H9 (cell line): ENCODE measurements at regions not wholly inside any gene's neighbourhood (a gene's known extent, or its start where the extent isn't known, plus 50 kb on each side); places are given as distances from the start of the nearest gene placed in this dataset.

Experiments used
- DNase-seq: peaks from one replicate; pipeline ENCODE4 v3.0.0-alpha.2; 2017
- H2AFZ ChIP-seq: one replicate; pipeline ENCODE4 v1.6.1; 2013; ENCODE audit warnings: mild to moderate bottlenecking, low read length, control low read depth, moderate library complexity
- H2AK5ac ChIP-seq: 2 replicates; pipeline ENCODE4 v1.6.1; 2013; ENCODE audit warnings: low read length, control low read depth, mixed read lengths; ENCODE audit not compliant: insufficient read length
- H2BK120ac ChIP-seq: one replicate; pipeline ENCODE4 v1.6.1; 2013; ENCODE audit warnings: low read depth, mild to moderate bottlenecking, low read length, control low read depth, inconsistent platforms; ENCODE audit not compliant: poor library complexity, severe bottlenecking
- H2BK12ac ChIP-seq: 2 replicates; pipeline ENCODE4 v1.6.1; 2013; ENCODE audit warnings: low read length, control low read depth, mixed read lengths, low read depth; ENCODE audit not compliant: insufficient read length
- H2BK15ac ChIP-seq: 2 replicates; pipeline ENCODE4 v1.6.1; 2013; ENCODE audit warnings: low read depth, low read length, control low read depth
- H2BK20ac ChIP-seq: one replicate; pipeline ENCODE4 v1.6.1; 2013; ENCODE audit warnings: low read depth, mild to moderate bottlenecking, low read length, control low read depth, inconsistent platforms; ENCODE audit not compliant: poor library complexity, severe bottlenecking
- H2BK5ac ChIP-seq: 2 replicates; pipeline ENCODE4 v1.6.1; 2013; ENCODE audit warnings: low read length, control low read depth, mixed read lengths; ENCODE audit not compliant: insufficient read length
- H3K14ac ChIP-seq: 2 replicates; pipeline ENCODE4 v1.6.1; 2013; ENCODE audit warnings: low read length, control low read depth; ENCODE audit not compliant: insufficient read depth
- H3K18ac ChIP-seq: 2 replicates; pipeline ENCODE4 v1.6.1; 2013; ENCODE audit warnings: low read depth, mild to moderate bottlenecking, mixed read lengths, low read length, control low read depth; ENCODE audit not compliant: insufficient read length
- H3K23ac ChIP-seq: 2 replicates; pipeline ENCODE4 v1.6.1; 2013; ENCODE audit warnings: low read length, control low read depth, mixed read lengths, low read depth; ENCODE audit not compliant: insufficient read length
- H3K23me2 ChIP-seq: 2 replicates; pipeline ENCODE4 v1.6.1; 2013; ENCODE audit warnings: low read depth, mild to moderate bottlenecking, mixed read lengths, low read length, control low read depth; ENCODE audit not compliant: insufficient read length, poor library complexity, severe bottlenecking
- H3K27ac ChIP-seq: 2 replicates; pipeline ENCODE4 v1.5.1; 2013; ENCODE audit warnings: low read length, control low read depth, mixed read lengths, low read depth; ENCODE audit not compliant: insufficient read length
- H3K27me3 ChIP-seq: 2 replicates; pipeline ENCODE4 v1.6.1; 2013; ENCODE audit warnings: low read length, control low read depth, inconsistent platforms; ENCODE audit not compliant: insufficient read depth
- H3K4ac ChIP-seq: 2 replicates; pipeline ENCODE4 v1.6.1; 2013; ENCODE audit warnings: low read depth, mild to moderate bottlenecking, control low read depth, inconsistent platforms, low read length, moderate library complexity
- H3K4me1 ChIP-seq: 2 replicates; pipeline ENCODE4 v1.6.1; 2013; ENCODE audit warnings: low read length, control low read depth, inconsistent platforms; ENCODE audit not compliant: insufficient read depth
- H3K4me2 ChIP-seq: 2 replicates; pipeline ENCODE4 v1.6.1; 2013; ENCODE audit warnings: low read length, control low read depth, mixed read lengths; ENCODE audit not compliant: insufficient read length, insufficient read depth
- H3K56ac ChIP-seq: 2 replicates; pipeline ENCODE4 v1.6.1; 2013; ENCODE audit warnings: low read depth, mild to moderate bottlenecking, mixed read lengths, low read length, control low read depth; ENCODE audit not compliant: insufficient read length
- H3K79me1 ChIP-seq: 2 replicates; pipeline ENCODE4 v1.6.1; 2013; ENCODE audit warnings: low read depth, mild to moderate bottlenecking, moderate library complexity, low read length, control low read depth, inconsistent platforms; ENCODE audit not compliant: insufficient read depth, poor library complexity, severe bottlenecking
- H3K79me2 ChIP-seq: 2 replicates; pipeline ENCODE4 v1.6.1; 2013; ENCODE audit warnings: low read length, control low read depth, inconsistent platforms; ENCODE audit not compliant: insufficient read depth
- H3K9ac ChIP-seq: 2 replicates; pipeline ENCODE4 v1.6.1; 2013; ENCODE audit warnings: low read length, control low read depth, mixed read lengths; ENCODE audit not compliant: insufficient read length; ENCODE audit errors: extremely low read depth
- H3K9me3 ChIP-seq: one replicate; pipeline ENCODE4 v1.6.1; 2013; ENCODE audit warnings: low read depth, low read length, inconsistent platforms; ENCODE audit not compliant: control insufficient read depth
- H3T11ph ChIP-seq: one replicate; pipeline ENCODE4 v1.6.1; 2013; ENCODE audit warnings: mild to moderate bottlenecking, low read length, control low read depth, inconsistent platforms
- H4K20me1 ChIP-seq: one replicate; pipeline ENCODE4 v1.6.1; 2013; ENCODE audit not compliant: control insufficient read depth, insufficient read length, insufficient read depth
- H4K5ac ChIP-seq: 2 replicates; pipeline ENCODE4 v1.6.1; 2013; ENCODE audit warnings: low read depth, mild to moderate bottlenecking, mixed read lengths, low read length, control low read depth; ENCODE audit not compliant: insufficient read length
- H4K8ac ChIP-seq: replicated peaks from 2 replicates; pipeline ENCODE4 v1.6.1; 2013; ENCODE audit warnings: low read length, control low read depth, mixed read lengths, low read depth; ENCODE audit not compliant: insufficient read length
- H4K91ac ChIP-seq: 2 replicates; pipeline ENCODE4 v1.6.1; 2013; ENCODE audit warnings: low read depth, mild to moderate bottlenecking, moderate library complexity, mixed read lengths, low read length, control low read depth; ENCODE audit not compliant: insufficient read length
- H3K27ac Mint-ChIP-seq, 3 experiments: 2 replicates in 2 of 3; 3 replicates in 1 of 3; pipeline ENCODE4 v1.8.0; 2020 to 2021; ENCODE audit warnings: mixed read lengths in 3 of 3, mild to moderate bottlenecking in 1 of 3, moderate library complexity in 1 of 3
- H3K27me3 Mint-ChIP-seq: 2 replicates; pipeline ENCODE4 v1.8.0; 2021; ENCODE audit warnings: low read depth, mild to moderate bottlenecking, moderate library complexity, mixed read lengths
- H3K36me3 Mint-ChIP-seq, 3 experiments: 2 replicates in 2 of 3; 3 replicates in 1 of 3; pipeline ENCODE4 v1.8.0; 2020 to 2021; ENCODE audit warnings: low read depth in 3 of 3, mixed read lengths in 3 of 3; ENCODE audit not compliant: insufficient read depth in 1 of 3
- H3K4me1 Mint-ChIP-seq, 2 experiments: 2 replicates each; pipeline ENCODE4 v1.8.0; 2020; ENCODE audit warnings: mixed read lengths in 2 of 2
- H3K4me3 Mint-ChIP-seq, 2 experiments: 2 replicates in 1 of 2; 3 replicates in 1 of 2; pipeline ENCODE4 v1.8.0; 2020 to 2021; ENCODE audit warnings: mild to moderate bottlenecking in 2 of 2, mixed read lengths in 2 of 2, moderate library complexity in 1 of 2
- H3K9me3 Mint-ChIP-seq, 2 experiments: 2 replicates in 1 of 2; 3 replicates in 1 of 2; pipeline ENCODE4 v1.8.0; 2020; ENCODE audit warnings: mild to moderate bottlenecking in 2 of 2, mixed read lengths in 2 of 2, moderate library complexity in 1 of 2
- TF ChIP-seq, protein P1 (sequence below): fragments of 200-600 bp; sonication (generic); conservative IDR thresholded peaks from 3 replicates; pipeline ENCODE4 v1.8.0; 2021; ENCODE audit warnings: antibody characterized with exemption, mild to moderate bottlenecking

DNA sequence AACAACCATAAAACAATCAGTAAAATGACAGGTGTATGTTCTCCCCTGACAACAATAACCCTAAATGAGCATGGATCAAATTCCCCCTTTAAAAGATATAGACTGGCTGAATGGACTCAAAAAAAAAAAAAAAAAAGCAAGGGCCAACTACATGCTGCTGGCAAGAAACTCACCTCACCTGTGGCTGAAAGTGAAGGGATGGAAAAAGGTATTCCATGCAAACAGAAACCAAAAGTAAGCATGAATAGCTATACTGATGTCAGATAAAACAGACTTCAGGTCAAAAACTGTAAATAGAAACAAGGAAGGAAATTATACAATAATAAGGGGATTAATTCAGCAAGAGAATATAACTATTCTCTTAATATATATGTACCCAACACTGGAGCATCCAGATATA lies 54.2 kb upstream of the SSBP2 start:
- Histone ChIP-seq H3K4ac (no peak overlapping the region), H2BK120ac (no peak overlapping the region), H4K5ac (no peak overlapping the region), H2BK5ac (no peak overlapping the region), H2AFZ (no peak overlapping the region), H3K79me1 (no peaks in the 10 kb centered on the region), H3K23ac (no peak overlapping the region), H3K79me2 (no peaks in the 10 kb centered on the region), H3K4me2 (no peak overlapping the region), H3K9ac (no peak overlapping the region), H2BK20ac (no peak overlapping the region), H2BK15ac (no peak overlapping the region), H3K56ac (no peak overlapping the region), H4K20me1 (no peaks in the 10 kb centered on the region), H3K18ac (no peak overlapping the region), H3T11ph (no peak overlapping the region), H4K8ac (no peak overlapping the region), H3K4me1 (no peaks in the 10 kb centered on the region), H3K9me3 (no peaks in the 10 kb centered on the region), H2BK12ac (no peak overlapping the region), H2AK5ac (no peak overlapping the region), H3K23me2 (no peaks in the 10 kb centered on the region), H3K14ac (no peak overlapping the region), H3K27ac (no peak overlapping the region), H3K27me3 (no peaks in the 10 kb centered on the region), H4K91ac (no peak overlapping the region)
- H3K36me3 Mint-ChIP-seq, result peaks cover 0 to 25% (median 2%) of the 10 kb centered on the region in 3 experiments; a peak in 3 of 7 replicates
- H3K9me3 Mint-ChIP-seq, result peaks cover 21 to 23% of the 10 kb centered on the region in 2 experiments
- no peak for DNase-seq
- no peak overlapping the region for H3K27ac Mint-ChIP-seq
- TF ChIP-seq, protein P1, sequence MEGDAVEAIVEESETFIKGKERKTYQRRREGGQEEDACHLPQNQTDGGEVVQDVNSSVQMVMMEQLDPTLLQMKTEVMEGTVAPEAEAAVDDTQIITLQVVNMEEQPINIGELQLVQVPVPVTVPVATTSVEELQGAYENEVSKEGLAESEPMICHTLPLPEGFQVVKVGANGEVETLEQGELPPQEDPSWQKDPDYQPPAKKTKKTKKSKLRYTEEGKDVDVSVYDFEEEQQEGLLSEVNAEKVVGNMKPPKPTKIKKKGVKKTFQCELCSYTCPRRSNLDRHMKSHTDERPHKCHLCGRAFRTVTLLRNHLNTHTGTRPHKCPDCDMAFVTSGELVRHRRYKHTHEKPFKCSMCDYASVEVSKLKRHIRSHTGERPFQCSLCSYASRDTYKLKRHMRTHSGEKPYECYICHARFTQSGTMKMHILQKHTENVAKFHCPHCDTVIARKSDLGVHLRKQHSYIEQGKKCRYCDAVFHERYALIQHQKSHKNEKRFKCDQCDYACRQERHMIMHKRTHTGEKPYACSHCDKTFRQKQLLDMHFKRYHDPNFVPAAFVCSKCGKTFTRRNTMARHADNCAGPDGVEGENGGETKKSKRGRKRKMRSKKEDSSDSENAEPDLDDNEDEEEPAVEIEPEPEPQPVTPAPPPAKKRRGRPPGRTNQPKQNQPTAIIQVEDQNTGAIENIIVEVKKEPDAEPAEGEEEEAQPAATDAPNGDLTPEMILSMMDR, result no peak
- H3K4me3 Mint-ChIP-seq, result no peak overlapping the region
- H3K4me1 Mint-ChIP-seq, result peaks cover 4 to 5% of the 10 kb centered on the region in 2 experiments
- no peaks in the 10 kb centered on the region for H3K27me3 Mint-ChIP-seq
